HG03045 (cell line): ENCODE measurements at regions not wholly inside any gene's neighbourhood (a gene's known extent, or its start where the extent isn't known, plus 50 kb on each side); places are given as distances from the start of the nearest gene placed in this dataset.
"Not testable (repeated sequence)": the region's sequence is repeated elsewhere in the genome, so short reads cannot be mapped to it uniquely, and the experiment has no call there.

Experiments used
- ATAC-seq: cut with Tn5 transposase; IDR thresholded peaks from one replicate; pipeline ENCODE4 v1.9.1; 2021; ENCODE audit warnings: mild to moderate bottlenecking, moderate library complexity; ENCODE audit not compliant: unreplicated experiment

DNA sequence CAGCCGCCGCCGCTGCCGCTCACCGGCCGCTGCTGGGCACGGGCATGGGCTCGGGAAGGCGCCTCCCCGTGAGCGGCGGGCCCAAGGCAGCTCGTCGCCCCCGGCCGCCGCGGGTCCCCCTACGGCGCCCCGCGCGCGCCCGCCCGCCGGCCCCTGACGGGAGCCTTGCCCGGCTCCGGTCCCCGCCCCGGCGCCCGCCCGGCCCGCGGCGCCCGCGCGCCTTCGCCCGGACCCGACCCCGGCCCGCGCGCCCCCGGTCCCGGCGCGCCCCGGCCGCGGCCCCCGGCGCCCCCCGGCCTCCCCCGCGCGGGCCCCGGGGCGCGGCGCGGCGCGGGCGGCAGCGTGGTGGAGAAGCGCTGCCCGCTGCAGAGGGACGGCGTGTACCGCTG lies 177.7 kb downstream of the OR4M2 start:
- ATAC-seq, result no peak

GRCh38 chr15:22258398-22259150 lies 178.2 kb downstream of the OR4M2 start:
- ATAC-seq, result no peak

DNA sequence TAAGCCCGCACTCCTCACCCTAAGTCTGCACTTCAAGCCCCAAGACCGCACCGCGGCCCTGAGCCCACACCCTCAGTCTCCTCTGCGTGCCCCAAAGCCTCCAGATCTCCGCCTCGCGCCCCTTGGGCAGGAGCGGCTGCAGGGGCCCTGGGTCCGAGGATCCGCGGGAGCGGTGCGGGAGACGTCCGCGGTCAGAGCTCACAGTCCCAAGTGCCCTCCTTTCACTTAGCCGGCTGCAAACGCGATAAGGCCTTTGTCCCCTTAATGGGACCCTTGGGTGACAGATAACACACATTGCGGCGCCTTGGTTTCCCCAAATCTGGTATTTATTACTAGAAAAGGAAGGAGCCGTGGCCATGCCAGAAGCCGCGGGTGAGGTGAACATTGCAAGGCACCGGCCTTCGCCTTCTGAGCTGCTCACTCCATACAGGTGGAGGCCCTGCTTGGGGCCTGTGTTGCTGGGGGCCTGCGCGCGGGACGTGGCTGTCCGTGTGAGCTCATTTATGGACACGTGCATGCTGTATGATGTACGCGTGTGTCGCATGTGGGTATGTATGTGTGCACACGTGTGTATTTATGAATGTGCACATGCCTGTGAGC lies 178.9 kb downstream of the OR4M2 start:
- not testable (repeated sequence) for ATAC-seq

DNA sequence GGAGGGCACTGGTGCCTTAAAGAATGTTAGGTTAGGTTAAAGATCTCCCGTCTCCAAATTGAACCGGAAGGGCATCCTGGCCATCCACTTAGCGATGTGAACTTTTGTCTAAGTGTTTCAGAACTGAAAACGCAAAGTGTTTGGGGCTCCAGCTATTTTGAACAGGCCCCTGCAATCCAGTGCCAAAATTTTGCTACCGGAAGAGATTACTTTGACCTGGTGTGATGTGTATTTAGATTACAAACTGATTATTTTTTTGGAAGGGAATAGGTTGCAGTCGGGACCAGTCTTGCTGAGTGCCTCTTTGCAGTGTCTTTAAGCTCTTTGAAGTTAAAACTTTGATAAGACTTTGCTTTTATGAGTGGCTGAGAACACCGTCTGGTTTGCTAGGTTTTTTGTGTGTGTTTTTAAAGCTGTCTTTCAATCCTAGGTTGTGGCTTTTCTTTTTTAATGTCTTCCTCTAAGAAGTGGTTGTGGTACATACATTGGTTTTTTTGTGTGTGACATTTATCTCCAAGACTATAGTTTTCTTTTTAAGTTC lies 179.6 kb downstream of the OR4M2 start:
- ATAC-seq, result no peak

- ATAC-seq, result no peak
These were observed 182.3 kb downstream of the OR4M2 start for GRCh38 chr15:22262613-22263020.

- ATAC-seq, result no peak
These were observed 183.4 kb downstream of the OR4M2 start for GRCh38 chr15:22263738-22264137.

DNA sequence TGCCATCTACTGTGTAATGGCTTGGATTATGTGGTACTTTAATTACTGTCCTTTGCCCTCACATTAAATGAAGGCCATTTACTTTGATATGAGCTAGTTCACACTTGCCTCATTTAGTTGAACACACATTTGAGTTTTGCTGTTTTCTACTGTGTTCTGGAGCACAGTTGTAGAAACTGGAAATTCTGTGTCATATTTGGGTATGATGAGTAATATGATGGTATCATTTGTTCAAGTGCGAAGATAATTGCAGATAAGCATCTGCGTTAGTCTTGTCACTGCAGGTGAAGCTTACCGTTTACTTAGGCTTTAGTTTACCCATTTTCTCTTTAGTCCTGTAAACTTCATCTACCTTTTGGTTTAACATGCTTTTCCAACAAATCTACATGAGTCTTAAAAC lies 183.9 kb downstream of the OR4M2 start:
- ATAC-seq, result not testable (repeated sequence)

GRCh38 chr15:22265056-22265945 lies 185.0 kb downstream of the OR4M2 start:
- no peak for ATAC-seq

DNA sequence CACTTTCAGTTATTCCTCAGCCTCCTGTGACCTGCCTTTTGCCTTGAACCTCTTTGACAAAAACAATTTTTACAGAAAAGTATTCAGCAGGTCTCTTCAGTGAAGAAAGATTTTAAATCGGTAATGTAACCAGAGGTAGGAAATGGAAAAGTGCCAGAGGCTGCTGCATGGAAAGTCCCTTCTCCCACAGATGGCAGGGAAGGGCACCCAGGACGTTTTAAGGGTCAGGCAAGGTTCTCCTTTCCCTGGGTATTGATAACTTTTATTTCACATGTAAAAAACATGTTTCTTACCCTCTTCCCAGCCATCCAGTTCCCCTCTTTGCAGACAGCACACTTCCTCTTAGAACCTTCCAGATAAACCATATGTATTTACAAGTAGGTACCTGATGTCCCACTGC lies 185.6 kb downstream of the OR4M2 start:
- no peak for ATAC-seq

DNA sequence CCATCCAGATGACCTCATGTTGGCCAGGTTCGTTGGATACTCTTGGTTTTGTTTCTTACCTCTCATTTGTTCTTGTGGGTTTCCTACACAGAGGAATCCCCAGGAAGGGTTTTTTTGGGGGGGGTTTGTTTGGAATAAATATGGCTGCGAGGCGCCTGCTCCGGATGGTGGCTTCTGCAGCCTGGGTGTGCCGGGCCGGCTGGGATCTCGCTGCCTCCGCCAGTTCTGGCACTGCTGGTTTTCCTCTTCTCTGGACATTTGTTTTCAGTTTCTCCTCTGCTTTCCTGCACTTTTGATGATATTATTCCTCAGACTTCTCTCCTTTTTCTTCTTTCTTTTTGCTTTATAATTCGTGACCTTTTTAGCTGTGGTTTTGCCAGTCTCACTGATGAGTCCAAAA lies 187.4 kb downstream of the OR4M2 start:
- no peak for ATAC-seq

DNA sequence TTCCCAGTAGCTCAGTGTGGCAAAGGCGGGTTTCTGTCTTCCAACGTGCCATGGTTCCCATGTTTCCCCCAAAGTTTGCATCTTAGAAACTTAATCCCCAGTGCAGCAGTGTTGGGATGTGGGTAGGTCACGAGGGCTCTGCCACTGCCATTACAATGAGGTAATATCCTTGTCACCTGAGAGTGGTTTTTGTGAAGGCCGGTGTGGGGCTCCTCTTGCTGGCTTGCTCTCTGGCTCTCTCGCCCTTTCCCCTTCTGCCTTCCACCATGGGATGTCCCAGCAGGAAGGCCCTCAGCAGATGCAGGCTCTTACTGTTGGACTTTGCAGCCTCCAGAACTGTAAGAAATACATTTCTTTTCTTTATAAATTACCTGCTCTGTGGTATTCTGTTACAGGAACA lies 187.9 kb downstream of the OR4M2 start:
- not testable (repeated sequence) for ATAC-seq

DNA sequence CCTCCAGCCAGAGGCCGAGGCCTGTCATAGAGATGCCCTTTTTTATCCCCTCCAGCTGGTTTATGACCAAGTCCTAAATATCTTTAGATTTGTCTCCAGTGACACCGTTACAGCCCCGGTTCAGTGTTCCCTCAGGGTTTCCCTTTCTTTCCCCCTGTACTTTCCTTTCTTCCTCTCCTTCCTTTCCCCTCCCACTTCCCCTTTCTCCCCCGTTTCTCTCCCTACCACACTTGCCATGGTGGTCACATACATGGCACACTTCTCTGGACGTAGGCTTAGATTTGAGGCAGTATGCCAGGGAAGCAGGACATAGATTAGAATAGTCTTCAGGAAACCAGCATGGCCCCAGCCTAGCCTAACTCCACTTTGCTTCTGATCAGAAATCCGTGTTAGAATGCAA lies 188.3 kb downstream of the OR4M2 start:
- not testable (repeated sequence) for ATAC-seq

- ATAC-seq, result not testable (repeated sequence)
These were observed 186.2 kb upstream of the GOLGA6L22 start for GRCh38 chr15:22272286-22273160.

DNA sequence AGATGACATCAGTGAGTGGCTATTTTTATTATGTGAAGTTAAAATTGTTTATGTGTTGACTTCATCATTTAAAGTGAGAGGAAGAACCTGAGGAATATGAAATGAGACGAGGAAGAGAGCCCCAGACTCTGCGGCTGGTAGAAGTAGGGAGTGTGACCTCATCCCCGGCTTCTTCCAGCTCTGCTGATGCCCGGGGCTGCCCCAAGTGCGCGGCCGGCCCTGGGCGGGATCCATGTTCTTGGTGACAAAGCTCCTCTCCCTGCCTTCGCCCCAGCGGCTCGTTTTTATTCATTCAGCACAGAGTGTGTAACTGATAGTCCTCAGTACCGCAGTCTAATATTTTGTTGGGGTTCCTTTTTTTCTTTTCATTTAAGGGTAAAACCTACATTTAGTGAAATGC lies 185.5 kb upstream of the GOLGA6L22 start:
- ATAC-seq, result not testable (repeated sequence)

GRCh38 chr15:22274376-22274775 lies 184.3 kb upstream of the GOLGA6L22 start:
- not testable (repeated sequence) for ATAC-seq

- ATAC-seq, result not testable (repeated sequence)
These were observed 177.9 kb upstream of the GOLGA6L22 start for GRCh38 chr15:22280770-22281169.

GRCh38 chr15:22282794-22283533 lies 175.7 kb upstream of the GOLGA6L22 start:
- not testable (repeated sequence) for ATAC-seq

- ATAC-seq, result not testable (repeated sequence)
These were observed 173.8 kb upstream of the GOLGA6L22 start for GRCh38 chr15:22284795-22285420.

DNA sequence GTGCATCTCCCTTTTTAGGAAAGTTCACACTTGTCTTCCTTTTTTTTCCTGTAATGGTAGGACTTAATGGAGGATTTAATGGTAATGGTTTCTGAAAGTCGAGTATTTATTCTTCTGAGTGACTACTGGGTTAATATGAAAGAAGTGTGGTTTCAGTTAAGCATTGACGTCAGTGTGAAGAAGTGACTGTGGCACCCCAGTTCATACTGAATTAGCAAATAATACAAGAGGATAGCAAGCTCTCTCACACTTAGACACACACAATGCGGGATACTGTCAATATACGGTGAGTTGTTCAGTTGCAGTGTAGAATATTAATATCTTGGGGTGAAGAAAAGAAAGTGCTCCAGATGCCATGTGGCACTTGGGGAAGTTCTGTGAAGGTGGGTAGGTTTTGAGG lies 167.6 kb upstream of the GOLGA6L22 start:
- ATAC-seq, result not testable (repeated sequence)
